H4 (cell line): ENCODE measurements at regions not wholly inside any gene's neighbourhood (a gene's known extent, or its start where the extent isn't known, plus 50 kb on each side); places are given as distances from the start of the nearest gene placed in this dataset.

Experiments
- DNase-seq: peaks from one replicate; pipeline ENCODE4 v3.0.0-alpha.2; 2015; ENCODE audit warnings: low spot score

DNA sequence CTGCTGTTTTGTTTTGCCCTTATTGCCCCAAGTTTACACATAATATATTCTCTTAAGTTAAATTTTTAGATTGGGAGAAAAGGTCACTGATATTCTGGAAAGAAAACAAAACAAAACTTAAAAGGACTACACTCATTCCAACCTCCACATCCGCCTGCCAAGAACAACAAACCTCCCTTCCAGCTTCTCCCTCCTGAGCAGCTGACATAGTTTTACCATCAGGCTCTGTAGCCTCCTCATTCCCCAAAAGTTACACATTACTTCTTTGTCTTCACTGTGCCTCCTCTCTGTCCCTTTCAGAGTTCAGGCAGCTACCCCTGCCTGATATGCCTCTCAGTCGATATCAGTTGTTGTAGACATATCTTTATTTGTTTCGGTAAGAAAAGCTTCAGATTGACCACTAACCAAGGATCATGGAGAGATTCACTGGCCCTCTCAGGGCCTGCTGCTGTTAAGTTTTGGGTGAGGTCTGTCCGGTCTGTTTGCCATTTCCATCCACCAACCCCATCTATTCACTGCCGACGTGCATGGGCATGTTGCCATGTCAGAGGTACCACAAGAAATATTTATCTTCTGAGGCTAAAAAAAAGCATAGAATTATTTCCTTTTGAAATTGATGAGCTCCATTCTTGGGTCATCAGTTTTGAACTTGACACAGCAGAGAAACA lies 164.1 kb downstream of the GASK1B start:
- no peak for DNase-seq

DNA sequence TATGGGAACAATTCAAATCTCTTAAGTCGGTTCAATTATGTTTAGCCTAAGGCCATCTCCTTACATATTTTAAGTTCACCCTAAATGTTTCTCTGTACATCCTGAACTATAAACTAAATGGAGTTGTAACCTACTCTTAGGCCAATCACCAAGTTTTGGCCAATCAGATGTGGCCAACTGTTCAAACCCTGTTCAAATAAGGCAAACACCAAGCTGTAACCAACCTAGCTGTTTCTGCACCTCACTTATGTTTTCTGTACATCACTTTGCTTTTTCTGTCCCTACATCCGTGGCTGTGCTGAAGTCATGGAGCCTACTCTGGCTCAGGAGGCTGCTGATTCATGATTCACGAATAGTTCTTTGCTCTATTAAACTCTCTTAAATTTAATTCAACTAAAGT lies 165.3 kb downstream of the GASK1B start:
- no peak for DNase-seq

DNA sequence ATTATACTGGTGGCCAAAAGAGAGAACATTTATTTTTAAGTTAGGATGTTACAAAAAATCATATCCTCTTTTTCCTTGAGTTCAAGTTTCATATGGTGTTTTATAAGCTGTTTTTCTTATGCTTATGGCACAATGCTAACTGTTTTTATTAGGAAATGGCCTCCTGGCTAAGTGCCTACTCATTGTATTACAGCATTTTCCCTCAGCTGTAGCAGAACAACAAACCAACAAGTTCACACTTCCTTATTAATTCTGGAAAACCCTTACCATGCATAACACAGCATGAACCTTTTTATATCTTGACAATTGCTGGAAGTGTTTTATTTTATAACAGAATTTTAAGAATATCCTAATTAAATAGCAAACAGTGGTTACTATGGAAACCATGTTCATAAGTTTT lies 165.8 kb downstream of the GASK1B start:
- DNase-seq, result no peak

DNA sequence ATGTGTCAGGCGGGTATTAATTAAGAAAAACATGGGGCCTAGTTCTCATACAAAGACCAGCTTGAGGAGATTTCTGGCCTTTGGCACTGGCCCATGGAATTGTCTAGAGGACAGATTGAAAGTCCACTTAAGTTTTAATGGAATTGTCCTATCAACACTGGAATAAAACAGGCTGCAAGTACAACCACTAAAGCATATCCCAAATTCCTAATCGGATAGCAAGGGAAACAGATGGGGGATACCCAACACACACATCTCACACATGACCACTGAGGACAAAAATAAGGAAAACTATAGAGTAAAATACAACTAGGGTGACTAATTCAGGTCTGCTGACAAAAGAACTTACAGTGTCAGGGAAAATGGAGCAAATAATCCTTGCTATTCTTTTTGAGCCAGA lies 167.8 kb downstream of the GASK1B start:
- DNase-seq, result no peak

DNA sequence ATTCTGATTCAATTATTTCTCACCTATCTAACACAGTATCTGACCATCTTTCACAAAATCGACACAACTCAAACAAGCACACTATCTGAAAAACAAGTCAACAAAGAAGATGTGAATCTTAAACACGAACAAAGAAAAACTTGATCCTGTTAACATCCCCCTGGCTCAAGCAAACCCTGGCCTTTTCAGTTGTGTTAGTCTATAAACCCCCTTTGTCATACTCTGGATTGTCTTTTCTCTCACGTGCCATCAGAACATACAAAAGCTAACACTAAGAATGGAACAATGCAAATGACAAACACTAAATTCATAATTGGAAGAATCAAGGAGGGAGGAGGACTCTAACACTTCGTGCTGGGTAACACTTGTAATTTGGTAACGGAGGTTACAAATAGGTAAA lies 168.7 kb downstream of the GASK1B start:
- no peak for DNase-seq

DNA sequence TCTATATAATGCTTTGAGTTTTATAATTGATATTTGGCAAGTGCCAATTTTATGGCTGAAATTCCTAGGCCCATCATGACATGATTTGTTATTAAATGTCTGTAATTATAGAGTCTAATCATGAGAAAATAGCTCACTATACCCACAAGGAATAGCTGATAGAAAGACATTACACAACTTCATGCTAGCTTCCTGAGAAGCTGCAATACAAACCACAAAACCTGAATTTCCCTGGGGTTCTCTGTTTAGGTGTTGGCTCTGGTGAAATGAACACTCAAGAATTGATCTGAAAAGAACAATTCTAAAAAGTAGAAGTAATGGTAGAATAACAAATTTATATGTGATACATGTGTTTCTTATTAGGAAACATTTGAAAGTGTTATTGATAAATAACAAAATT lies 169.6 kb downstream of the GASK1B start:
- no peak for DNase-seq

DNA sequence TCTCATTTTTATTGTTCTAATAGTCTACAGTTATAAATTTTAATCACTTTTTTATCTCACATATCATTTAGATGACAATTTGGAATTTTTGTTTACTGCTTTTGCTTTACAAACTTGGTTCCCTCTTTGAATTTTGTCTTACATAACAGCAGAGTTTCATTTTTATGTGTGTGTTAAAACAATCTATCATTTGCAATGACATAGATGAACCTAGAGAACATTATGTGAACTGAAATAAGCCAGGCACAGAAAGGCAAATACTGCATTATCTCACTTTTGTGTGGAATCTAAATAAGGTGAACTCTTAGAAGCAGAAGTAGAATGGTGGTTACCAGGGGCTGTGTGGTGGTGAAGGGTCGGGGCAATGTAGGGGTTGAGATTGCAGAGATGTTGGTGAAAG lies 170.7 kb downstream of the GASK1B start:
- DNase-seq, result no peak

DNA sequence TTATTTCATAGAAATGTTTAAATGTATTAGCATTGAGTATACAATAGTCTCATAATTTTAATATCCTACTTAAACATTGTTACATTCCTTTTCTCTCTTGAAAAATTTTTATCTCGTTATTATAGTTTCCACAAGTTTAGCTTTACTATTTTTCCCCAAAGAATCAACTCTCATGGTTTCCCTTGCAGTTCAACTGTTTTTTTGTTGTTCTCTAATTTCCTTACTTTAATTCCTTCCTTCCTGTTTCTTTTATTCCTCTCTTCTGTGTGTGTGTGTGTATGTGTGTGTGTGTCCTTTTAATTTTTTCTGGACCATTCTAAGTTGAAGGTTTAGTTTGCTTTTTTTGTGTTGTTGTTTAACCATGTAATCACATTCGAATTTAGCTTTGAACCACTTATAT lies 171.1 kb downstream of the GASK1B start:
- DNase-seq, result no peak

DNA sequence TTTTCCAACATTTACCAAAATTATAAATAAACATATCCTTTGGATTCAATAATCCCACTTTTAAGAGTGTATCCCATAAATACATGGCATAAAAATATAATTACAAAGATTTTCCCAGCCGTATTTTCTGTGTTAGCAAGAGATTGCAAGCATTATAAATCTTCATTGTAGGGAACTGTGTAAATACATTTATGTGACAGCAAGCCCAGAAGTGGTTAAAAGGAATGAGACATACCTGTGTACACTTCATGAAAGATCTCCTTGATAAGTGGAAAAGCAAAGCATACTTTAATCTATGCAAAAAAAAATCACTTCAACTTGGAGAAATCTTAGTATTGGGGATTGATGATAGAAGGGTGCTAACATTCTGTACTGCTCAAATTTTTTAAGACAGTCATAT lies 173.1 kb downstream of the GASK1B start:
- no peak for DNase-seq

DNA sequence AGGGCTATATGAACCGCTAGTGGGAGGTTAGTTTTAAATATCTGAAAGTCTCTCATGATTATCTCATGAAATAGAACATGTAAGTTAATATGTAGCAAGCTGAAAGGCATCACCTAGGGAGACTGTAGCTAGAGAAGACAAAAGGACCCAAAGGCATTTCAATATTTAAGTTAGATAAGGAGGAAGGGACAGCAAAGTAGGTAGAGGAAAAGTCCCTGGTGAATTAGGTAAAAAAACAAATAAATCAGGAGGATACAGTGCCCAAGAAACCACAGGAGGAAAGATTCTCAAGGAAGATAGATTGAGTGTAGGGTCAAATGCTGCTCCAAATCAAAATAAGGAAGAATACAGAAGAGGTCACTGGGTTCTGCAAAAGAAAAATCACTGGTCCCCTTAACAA lies 175.5 kb downstream of the GASK1B start:
- DNase-seq, result no peak

DNA sequence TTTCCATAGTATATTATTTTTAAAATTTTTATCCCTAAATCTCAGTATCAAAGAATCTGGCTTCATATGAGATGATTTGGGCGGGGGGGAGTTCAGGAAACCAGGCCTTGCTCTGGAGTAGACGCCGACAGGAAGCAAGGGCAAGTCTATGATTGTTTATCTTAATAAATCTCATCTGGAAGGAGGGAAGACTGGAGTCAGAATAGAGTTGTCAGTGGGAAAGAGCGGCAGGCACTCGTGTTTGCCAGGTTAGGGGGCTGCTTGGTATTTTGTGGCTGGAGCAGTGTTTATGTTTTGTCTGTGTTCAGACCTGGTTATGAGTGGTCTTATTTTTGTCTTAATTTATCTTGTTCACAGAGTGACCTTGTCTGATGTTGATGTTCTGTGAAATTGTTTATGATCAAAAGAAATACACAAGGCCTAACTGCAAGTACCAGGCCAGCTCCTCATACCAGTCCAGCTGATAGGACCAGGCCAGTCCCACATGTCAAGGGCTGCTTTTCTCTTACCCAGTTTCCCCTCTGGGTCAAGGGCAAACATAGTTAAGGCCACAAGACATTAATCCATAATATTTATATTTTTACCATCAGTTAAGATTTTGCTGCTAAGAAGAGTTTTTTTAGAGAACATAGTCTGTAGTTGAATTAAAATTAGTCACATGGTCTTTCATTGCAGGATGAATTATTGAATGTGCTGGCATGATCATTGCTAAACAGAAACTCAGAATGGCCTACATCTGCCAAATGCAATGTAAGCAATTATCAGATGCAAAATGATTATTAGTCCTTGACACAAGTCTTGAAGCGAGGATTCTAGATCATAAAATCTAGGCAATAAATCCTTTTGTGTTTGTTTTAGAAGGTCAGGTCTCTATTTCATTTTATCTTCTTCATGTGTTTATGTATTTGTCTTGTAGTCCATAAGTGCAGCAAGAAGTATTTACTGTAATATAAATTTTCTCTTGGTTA lies 176.5 kb downstream of the GASK1B start:
- peak; percentile 23 for DNase-seq

DNA sequence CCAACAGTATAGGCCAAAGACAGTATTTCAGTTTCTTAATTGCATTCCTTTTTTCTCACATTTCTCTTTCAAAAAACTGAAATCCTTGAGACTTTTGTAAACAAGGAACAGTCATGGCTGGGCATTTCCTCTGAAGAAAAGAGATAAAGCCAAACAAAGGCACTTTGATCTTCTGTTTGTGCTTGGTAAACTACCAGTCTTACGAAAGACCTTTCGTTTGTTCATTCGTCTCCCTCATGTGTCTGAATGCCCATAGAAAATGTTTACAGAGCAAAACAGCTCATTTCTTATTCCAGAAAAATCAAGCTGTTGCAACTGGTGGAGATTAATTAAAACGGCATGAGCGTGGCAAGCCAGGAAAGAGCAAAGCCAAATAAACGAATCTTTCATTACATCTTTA lies 178.0 kb downstream of the GASK1B start:
- peak; percentile 51 for DNase-seq

DNA sequence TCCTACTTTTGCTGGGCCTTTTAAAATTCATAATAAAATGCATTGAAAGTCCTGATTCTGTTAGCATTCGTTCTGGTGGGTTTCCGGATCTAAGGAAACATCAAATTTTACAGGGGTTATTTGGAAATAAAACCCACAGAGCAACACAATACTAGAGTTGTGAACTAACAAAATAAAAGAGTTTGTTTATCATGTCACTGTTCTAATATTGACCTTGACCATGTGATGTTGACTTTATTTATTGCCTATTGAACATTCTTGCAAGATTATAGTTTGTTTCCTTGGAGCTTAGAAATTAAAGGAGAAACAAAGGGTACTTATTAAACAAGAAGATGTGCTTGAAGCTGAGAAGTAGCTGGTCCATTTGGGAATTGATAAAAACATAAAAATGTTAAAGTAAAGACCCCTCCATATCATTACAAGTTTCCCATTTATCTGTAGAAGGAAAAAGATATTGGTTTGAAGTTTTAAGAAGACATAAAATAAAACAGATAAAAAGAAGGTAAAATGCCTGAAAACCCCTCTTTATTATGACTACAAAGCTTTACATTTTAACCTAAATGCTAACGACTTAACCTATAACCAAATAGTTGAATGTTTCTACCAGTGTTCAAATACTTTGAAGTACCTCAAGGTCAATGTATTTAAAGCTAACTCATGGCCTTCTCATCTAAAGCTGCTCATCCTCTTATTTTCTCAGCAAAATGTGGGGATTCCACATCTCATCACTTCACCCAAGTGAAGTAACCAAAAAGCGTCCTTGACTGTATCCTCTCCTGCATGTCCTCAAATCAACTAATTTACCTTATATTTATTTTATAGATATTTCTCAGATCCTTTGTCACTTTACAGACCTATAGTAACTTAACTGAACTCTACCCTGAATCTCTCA lies 179.6 kb downstream of the GASK1B start:
- no peak for DNase-seq

DNA sequence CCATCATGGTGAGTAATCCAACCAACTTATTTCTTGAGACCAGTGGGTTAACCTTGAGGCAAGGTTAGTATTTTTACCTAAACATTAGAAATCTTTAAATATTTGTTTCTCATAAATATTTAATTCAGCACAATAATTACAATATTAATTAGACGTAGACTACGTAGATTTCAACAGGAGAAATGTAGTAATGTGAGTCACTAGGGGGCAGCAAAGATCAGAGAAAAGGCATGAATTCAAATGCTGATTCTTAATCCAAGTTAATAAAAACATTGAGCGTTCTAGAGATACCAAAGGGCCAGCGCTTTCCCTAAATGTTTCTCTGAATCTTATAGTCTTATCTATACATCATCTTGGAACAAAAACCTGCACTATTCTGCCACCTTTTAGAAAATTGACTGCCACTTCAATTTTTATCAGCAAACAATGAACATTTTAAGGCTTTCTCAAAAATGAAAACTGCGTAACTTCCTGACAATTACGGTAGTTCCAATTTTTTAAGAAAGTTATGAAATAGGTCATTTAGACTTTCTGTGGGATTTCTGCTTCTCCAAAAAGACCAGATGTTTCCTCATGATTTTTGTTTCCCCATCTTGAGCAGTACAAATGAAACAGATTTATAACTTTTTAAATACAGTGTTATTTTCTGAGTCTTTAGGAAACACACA lies 180.7 kb downstream of the GASK1B start:
- peak; percentile 56 for DNase-seq

DNA sequence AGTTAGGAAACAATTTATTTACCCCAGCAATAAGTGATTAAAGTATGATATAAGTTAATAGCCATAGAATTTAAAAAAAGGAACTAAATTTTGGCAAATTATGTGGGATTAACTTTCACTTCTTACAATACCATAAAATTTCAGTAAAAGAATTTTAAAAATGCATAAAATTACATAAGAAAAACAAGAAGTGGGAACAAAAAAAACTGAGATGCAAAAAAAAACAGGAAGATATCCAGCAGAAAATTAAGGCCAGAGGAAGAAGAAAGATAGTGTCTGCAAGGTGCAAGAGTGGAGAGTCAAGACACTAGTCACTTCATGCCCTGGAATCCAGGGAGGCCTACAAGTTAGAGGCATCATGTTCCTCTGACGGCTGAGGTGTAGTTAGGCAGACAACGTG lies 184.2 kb downstream of the GASK1B start:
- DNase-seq, result no peak

DNA sequence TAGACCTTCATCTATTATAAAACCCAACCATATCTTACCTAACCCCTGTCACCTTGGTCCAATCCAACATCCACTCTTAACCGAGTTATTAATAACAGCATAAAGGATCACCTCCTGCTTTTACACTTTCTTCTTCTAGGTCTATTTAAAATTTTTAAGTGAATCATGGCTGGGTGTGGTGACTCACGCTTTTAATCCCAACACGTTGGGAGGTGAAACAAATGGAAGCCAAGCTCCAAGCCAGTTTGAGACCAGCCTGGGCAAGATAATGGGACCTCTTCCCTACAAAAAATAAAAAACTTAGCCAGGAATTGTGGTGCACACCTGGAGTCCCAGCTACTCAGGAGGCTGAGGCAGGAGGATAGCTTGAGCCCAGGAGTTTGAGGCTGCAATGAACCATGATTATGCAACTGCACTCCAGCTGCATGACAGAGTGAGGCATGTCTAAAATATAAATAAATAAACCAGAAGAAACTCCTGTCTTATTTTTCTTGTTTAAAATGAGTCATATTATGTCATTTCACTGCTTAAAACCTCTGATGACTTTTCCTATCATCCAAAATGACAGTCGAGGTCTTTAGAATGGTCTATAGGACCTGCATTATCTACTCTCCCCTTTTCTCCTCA lies 188.4 kb downstream of the GASK1B start:
- no peak for DNase-seq

DNA sequence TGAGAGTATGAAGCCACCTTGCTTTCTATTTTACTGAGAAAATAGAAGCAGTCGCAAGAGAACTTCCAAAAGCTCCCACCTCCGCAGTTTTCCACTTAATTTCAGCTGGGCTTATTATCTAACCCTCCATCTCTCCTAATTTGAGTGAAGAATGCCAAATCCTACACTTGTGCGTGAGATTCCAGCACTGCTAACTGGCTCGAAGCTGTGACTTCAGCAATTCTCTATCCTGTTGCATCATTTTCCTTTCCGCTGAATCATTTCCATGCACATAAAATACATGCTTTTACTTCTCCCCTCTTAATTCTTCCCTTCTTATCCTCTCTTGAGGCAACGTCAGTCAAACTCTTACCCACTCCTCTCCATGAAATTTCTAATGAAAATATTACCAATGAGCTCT lies 189.5 kb downstream of the GASK1B start:
- DNase-seq, result peak; percentile 54

DNA sequence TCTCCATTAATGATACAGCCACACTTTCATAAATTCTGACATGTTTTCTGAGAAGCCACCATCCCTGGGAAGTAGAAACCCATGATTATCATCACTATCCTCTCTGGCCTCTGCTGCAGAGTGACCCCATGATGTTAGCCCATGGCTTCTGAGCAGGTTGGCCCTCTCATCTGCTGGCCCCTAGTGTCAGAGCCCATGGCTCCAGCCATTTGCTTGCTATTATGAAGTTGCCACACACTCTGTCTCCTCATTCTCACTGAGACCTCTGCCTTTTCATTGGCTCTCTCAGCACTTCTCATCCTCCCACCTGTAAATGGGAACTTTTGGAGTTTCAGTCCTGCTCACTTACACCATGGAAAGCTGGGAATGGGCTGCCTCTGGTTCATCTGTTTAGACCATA lies 192.7 kb downstream of the GASK1B start:
- DNase-seq, result no peak

DNA sequence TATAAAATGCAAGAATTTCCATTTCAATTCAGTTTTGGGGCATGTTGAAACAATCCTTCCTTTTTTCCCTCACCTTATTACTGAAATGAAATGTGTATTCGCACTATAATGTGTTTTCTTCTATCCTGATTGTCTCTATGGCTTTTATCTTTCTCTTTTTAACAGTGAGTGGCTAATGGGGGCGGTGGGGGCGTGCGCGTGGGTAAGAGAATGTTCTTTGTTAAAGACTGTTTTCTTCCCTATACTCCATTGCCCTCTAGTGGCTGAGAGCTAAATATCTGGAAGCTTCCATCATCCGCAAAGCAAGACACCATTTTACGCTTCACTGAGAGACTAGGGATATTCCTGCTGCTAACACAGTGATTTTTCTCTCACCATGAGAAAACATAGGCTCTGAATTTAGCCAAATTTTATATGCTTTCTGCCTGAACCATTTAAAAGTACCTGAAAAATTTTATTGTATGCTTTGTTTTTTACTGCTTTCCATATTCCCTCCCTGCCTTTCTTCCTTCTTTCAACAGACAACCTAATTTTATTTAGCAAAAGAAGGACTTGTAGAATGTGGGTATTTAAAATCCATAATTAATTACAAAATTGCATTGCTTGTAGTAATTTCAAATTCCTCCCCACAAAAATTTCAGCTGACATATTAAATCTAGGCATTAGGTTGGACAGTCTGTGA lies 194.0 kb downstream of the GASK1B start:
- peak; percentile 77 for DNase-seq

DNA sequence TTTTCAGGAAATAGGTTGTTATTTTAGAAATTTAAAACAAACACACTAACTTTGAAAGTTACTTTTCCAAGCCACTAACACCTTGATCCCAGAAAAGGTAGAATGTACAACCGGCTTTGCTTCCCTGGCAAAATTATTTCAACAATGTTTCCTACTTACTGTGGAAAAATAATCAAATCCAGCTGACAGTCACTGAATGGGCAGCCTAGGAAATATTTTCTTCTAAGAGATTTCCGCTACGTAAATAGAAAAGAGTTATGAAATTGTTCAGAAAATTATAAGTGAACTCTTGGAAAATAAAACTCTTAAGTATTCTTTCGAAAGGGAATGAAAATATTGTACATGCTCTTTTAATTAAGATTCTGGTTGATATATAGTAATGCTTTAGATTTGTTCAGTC lies 195.7 kb downstream of the GASK1B start:
- DNase-seq, result no peak

DNA sequence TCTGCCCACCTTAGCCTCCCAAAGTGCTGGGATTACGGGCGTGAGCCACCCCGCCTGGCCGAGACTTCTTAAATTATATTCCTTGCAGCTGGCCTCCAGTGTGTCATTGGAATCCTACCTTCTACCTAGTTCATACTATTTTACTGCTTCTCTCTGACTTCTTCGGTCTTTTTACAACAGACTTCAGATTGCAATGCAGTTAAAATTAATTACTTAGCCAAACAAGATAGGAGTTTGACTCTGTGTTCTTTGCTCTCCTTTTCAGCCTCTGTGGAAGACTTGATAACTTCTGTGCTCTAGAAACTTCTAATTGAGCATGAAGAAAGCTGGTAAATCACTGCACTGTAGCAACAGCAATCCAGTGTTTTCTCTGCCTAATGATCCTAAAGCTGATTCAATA lies 199.5 kb downstream of the GASK1B start:
- DNase-seq, result no peak
